GM23338 (cell line): ENCODE measurements at regions not wholly inside any gene's neighbourhood (a gene's known extent, or its start where the extent isn't known, plus 50 kb on each side); places are given as distances from the start of the nearest gene placed in this dataset.
A peak's percentile ranks its signal among the peaks of the same experiment; 100 is the strongest.
"Not testable (repeated sequence)": the region's sequence is repeated elsewhere in the genome, so short reads cannot be mapped to it uniquely, and the experiment has no call there.

ENCODE experiments used
- ATAC-seq: fragments of 200-7000 bp; cut with Tn5 transposase; 3 replicates; pipeline ENCODE4 v1.9.1; 2020
- DNase-seq: peaks from one replicate; pipeline ENCODE4 v3.0.0-alpha.2; 2015; ENCODE audit warnings: low spot score
- H2AFZ ChIP-seq: fragments of 200-600 bp; sonication (generic); 2 replicates; pipeline ENCODE4 v1.8.0; 2016; ENCODE audit warnings: antibody characterized with exemption, mild to moderate bottlenecking, moderate library complexity
- H3F3A ChIP-seq: fragments of 200-600 bp; sonication (generic); replicated peaks from 2 replicates; pipeline ENCODE4 v1.8.0; 2017; ENCODE audit warnings: antibody characterized with exemption, mixed run types, low read depth
- H3K27ac ChIP-seq: fragments of 200-600 bp; sonication (generic); 2 replicates; pipeline ENCODE4 v1.6.1; 2016; ENCODE audit warnings: low read depth
- H3K27me3 ChIP-seq: fragments of 200-600 bp; sonication (generic); 2 replicates; pipeline ENCODE4 v1.8.0; 2016; ENCODE audit warnings: mild to moderate bottlenecking, mixed run types, moderate library complexity; ENCODE audit not compliant: insufficient read depth
- H3K36me3 ChIP-seq: fragments of 200-600 bp; sonication (generic); 2 replicates; pipeline ENCODE4 v1.8.0; 2016; ENCODE audit warnings: mild to moderate bottlenecking; ENCODE audit not compliant: insufficient read depth
- H3K4me1 ChIP-seq: fragments of 200-600 bp; sonication (generic); 2 replicates; pipeline ENCODE4 v1.8.0; 2016; ENCODE audit warnings: mild to moderate bottlenecking, moderate library complexity; ENCODE audit not compliant: insufficient read depth
- H3K4me2 ChIP-seq: fragments of 200-600 bp; sonication (generic); 2 replicates; pipeline ENCODE4 v1.7.1; 2017; ENCODE audit warnings: mixed run types
- H3K4me3 ChIP-seq: fragments of 200-600 bp; sonication (generic); 2 replicates; pipeline ENCODE4 v1.6.1; 2016; ENCODE audit warnings: mixed run types
- H3K79me2 ChIP-seq: fragments of 200-600 bp; sonication (generic); replicated peaks from 2 replicates; pipeline ENCODE4 v1.8.0; 2017; ENCODE audit warnings: mild to moderate bottlenecking; ENCODE audit not compliant: insufficient read depth
- H3K9me2 ChIP-seq: fragments of 200-600 bp; sonication (generic); 2 replicates; pipeline ENCODE4 v1.8.0; 2017; ENCODE audit not compliant: insufficient read depth
- H4K20me1 ChIP-seq: fragments of 200-600 bp; sonication (generic); replicated peaks from 2 replicates; pipeline ENCODE4 v1.8.0; 2017; ENCODE audit warnings: mild to moderate bottlenecking; ENCODE audit not compliant: insufficient read depth
- H3K27ac Mint-ChIP-seq: 2 replicates; pipeline ENCODE4 v1.8.0; 2020; ENCODE audit warnings: inconsistent platforms, mild to moderate bottlenecking, moderate library complexity, mixed read lengths
- H3K27me3 Mint-ChIP-seq: 3 replicates; pipeline ENCODE4 v1.8.0; 2022; ENCODE audit warnings: low read depth, mild to moderate bottlenecking, moderate library complexity, mixed read lengths, inconsistent platforms; ENCODE audit not compliant: insufficient read depth, poor library complexity
- H3K36me3 Mint-ChIP-seq: 3 replicates; pipeline ENCODE4 v1.8.0; 2021; ENCODE audit warnings: low read depth, mild to moderate bottlenecking, inconsistent platforms, moderate library complexity, mixed read lengths
- H3K4me1 Mint-ChIP-seq: 3 replicates; pipeline ENCODE4 v1.8.0; 2020; ENCODE audit warnings: mild to moderate bottlenecking, inconsistent platforms, mixed read lengths
- H3K4me3 Mint-ChIP-seq: 3 replicates; pipeline ENCODE4 v1.8.0; 2021; ENCODE audit warnings: moderate library complexity, mild to moderate bottlenecking, inconsistent platforms, mixed read lengths
- H3K9me3 Mint-ChIP-seq: 3 replicates; pipeline ENCODE4 v1.8.0; 2020; ENCODE audit warnings: moderate library complexity, mild to moderate bottlenecking, inconsistent platforms, mixed read lengths

DNA sequence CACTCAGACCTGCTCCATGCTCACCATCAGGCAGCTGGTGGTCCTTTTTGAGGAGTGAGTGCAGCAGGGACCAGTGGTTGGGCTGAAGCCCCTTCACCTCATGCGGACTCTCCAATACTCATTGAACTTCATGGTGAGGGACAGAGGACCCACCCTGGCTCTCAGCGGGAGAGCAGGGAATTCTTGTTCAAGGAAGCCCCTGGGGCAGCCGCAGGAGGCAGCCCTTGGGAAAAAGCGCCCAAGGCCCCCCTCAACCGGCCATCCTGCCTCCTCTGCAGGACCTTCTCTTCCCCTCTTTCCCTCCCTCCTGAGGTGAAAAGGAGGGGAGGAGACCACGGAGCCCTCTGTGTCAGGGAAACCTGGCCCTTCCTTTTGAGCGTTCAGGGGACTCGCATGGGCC is 4510.9 kb upstream of the OR11H1 start:
- not testable (repeated sequence) for H3K4me2 ChIP-seq, H3K9me3 Mint-ChIP-seq, H3K27ac Mint-ChIP-seq, H2AFZ ChIP-seq, H3K36me3 Mint-ChIP-seq, H3F3A ChIP-seq, DNase-seq, H3K4me3 ChIP-seq, H3K36me3 ChIP-seq, H3K4me3 Mint-ChIP-seq, H3K27ac ChIP-seq, H3K79me2 ChIP-seq, H3K27me3 ChIP-seq, H3K9me2 ChIP-seq, H3K4me1 Mint-ChIP-seq, H3K27me3 Mint-ChIP-seq, ATAC-seq, H3K4me1 ChIP-seq, H4K20me1 ChIP-seq

DNA sequence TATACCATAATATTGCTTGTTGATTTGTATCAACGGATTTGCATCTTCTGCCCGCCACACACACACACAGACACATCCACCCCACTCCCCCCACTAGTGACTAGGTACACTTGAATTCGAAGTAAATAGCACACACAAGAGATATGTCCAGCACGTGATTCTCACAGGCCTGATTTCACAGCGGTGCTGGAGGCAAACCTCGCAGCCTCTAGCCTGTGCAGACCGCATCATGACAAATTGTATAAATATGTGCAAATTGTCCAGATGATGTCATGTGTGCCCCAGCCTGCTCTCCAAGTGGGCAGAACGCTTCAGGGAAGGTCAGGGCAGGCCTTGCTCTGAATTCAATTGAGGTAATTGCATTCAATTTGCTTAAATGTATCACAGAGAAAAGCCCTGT is 4507.5 kb upstream of the OR11H1 start:
- not testable (repeated sequence) for H3K36me3 ChIP-seq, H4K20me1 ChIP-seq, H3K4me3 ChIP-seq, DNase-seq, H2AFZ ChIP-seq, H3K4me2 ChIP-seq, H3K79me2 ChIP-seq, H3K4me3 Mint-ChIP-seq, H3K9me2 ChIP-seq, H3K27ac Mint-ChIP-seq, H3F3A ChIP-seq, ATAC-seq, H3K4me1 ChIP-seq, H3K27me3 Mint-ChIP-seq, H3K27ac ChIP-seq, H3K27me3 ChIP-seq, H3K36me3 Mint-ChIP-seq, H3K4me1 Mint-ChIP-seq
- H3K9me3 Mint-ChIP-seq = peaks cover 32% of the 10 kb centered on the region

DNA sequence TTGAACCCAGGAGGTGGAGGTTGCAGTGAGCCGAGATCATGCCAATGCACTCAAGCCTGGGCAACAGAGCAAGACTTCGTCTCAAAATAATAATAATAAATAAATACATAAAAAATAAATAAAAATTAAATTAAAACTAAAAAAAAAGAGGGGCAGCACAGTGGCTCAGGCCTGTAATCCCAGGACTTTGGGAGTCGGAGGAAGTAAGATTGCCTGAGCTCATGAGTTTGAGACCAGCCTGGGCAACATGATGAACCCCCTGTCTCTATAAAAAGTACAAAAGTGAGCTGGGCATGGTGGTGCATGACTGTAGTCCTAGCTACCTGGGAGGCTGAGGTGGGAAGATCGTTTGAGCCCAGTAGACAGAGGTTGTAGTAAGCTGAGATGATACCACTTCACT is 4501.5 kb upstream of the OR11H1 start:
- H3K27ac ChIP-seq, ATAC-seq, H3K4me3 Mint-ChIP-seq, H3K4me3 ChIP-seq, H3K4me1 ChIP-seq, H3F3A ChIP-seq, H4K20me1 ChIP-seq, H2AFZ ChIP-seq, H3K9me2 ChIP-seq, H3K79me2 ChIP-seq, H3K4me1 Mint-ChIP-seq, H3K27ac Mint-ChIP-seq, H3K4me2 ChIP-seq, H3K27me3 ChIP-seq, DNase-seq: not testable (repeated sequence)
- Mint-ChIP-seq H3K9me3 (peaks cover 84% of the 10 kb centered on the region), H3K27me3 (peaks cover 19% of the 10 kb centered on the region), H3K36me3 (peaks cover 52% of the 10 kb centered on the region)
- H3K36me3 ChIP-seq = peaks cover 13% of the 10 kb centered on the region

DNA sequence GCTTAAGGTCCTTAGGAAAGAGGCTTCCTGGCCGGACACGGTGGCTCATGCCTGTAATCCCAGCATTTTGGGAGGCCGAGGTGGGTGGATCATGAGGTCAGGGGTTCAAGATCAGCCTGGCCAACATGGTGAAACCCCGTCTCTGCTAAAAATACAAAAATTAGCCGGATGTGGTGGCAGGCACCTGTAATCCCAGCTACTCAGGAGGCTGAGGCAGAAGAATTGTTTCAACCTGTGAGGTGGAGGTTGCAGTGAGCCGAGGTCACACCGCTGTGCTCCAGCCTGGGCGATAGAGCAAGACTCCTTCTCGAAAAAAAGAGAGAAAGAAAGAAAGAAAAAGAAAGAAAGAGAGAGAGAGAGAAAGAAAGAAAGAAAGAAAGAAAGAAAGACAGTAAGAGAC is 4500.9 kb upstream of the OR11H1 start:
- H3K27ac Mint-ChIP-seq, H3K4me1 ChIP-seq, H3K4me1 Mint-ChIP-seq, H3K27ac ChIP-seq, H3F3A ChIP-seq, H3K27me3 ChIP-seq, H3K4me3 Mint-ChIP-seq, H3K9me2 ChIP-seq, H4K20me1 ChIP-seq, H3K4me2 ChIP-seq, H2AFZ ChIP-seq, DNase-seq, H3K79me2 ChIP-seq, ATAC-seq: not testable (repeated sequence)
- Mint-ChIP-seq H3K9me3 (peaks cover 90% of the 10 kb centered on the region), H3K27me3 (peaks cover 22% of the 10 kb centered on the region), H3K36me3 (peaks cover 57% of the 10 kb centered on the region)
- H3K36me3 ChIP-seq = peaks cover 13% of the 10 kb centered on the region
- peak overlapping the region; percentile 13; the same call in 1 of the 2 replicates for H3K4me3 ChIP-seq

DNA sequence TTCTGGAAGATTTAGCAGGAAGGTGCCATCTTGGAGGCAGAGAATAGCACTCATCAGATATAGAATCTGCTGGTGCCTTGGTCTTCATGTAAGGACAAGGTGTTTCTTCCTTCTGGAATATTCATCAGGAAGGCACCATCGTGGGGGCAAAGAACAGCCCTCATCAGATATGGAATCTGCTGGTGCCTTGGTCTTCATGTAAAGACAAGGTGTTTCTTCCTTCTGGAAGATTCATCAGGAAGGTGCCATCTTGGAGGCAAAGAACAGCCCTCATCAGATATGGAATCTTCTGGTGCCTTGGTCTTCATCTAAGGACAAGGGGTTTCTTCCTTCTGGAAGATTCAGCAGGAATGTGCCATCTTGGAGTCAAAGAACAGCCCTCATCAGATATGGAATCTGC is 4500.5 kb upstream of the OR11H1 start:
- H3K4me2 ChIP-seq, H3K9me2 ChIP-seq, H3F3A ChIP-seq, DNase-seq, H3K4me1 ChIP-seq, H3K79me2 ChIP-seq, H3K27ac Mint-ChIP-seq, H3K27ac ChIP-seq, H3K4me1 Mint-ChIP-seq, H4K20me1 ChIP-seq, H3K27me3 ChIP-seq, H3K4me3 Mint-ChIP-seq, ATAC-seq, H2AFZ ChIP-seq: not testable (repeated sequence)
- Mint-ChIP-seq H3K9me3 (peaks cover 91% of the 10 kb centered on the region), H3K36me3 (peaks cover 60% of the 10 kb centered on the region), H3K27me3 (peaks cover 27% of the 10 kb centered on the region)
- H3K4me3 ChIP-seq = peak overlapping the region; percentile 13; the same call in 1 of the 2 replicates
- H3K36me3 ChIP-seq = peaks cover 13% of the 10 kb centered on the region

DNA sequence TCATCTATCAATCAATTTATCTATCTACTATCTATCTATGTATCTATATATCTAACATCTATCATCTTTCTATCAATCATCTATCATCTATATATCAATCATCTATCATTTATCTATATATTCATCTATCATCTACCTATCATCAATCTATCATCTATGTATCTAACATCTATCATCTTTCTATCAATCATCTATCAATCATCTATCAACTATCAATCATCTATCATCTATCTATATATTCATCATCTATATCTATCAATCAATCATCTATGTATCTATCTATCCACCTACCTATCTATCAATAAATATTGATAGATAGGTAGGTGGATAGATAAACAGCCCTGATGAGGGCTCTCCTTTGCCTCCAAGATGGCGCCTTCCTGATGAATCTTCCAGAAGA is 4499.8 kb upstream of the OR11H1 start:
- not testable (repeated sequence) for H3K4me3 ChIP-seq, H3K79me2 ChIP-seq, H3K9me2 ChIP-seq, H3K27ac Mint-ChIP-seq, H4K20me1 ChIP-seq, DNase-seq, H3K27ac ChIP-seq, ATAC-seq, H2AFZ ChIP-seq, H3K4me1 Mint-ChIP-seq, H3K4me3 Mint-ChIP-seq, H3K4me2 ChIP-seq, H3K27me3 ChIP-seq, H3K4me1 ChIP-seq, H3F3A ChIP-seq
- peaks cover 91% of the 10 kb centered on the region for H3K9me3 Mint-ChIP-seq
- peaks cover 33% of the 10 kb centered on the region for H3K27me3 Mint-ChIP-seq
- H3K36me3 ChIP-seq = peaks cover 13% of the 10 kb centered on the region
- peaks cover 67% of the 10 kb centered on the region for H3K36me3 Mint-ChIP-seq

DNA sequence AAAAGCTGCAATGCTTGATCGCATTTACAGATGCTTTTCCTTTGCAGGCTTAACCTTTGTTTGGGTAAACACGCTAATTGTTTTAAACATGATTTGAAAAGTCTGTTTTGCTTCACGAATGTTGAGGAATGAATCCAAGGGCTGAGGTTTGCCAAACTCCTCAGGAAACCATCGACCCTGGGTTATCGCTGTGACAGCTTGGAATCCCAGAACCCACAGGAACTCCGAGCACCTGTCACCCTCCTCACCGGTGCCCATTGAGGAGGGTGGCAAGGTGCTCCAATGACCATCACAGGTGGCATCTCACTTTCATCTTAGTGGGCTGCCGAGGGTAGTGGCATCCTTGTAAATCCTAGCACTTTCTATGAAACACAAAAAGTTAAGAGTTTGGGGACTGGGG is 4498.5 kb upstream of the OR11H1 start:
- H3F3A ChIP-seq, H3K9me2 ChIP-seq, DNase-seq, H3K4me1 Mint-ChIP-seq, H3K27ac ChIP-seq, H2AFZ ChIP-seq, ATAC-seq, H3K4me3 ChIP-seq, H3K4me2 ChIP-seq, H3K27me3 ChIP-seq, H3K79me2 ChIP-seq, H4K20me1 ChIP-seq, H3K4me3 Mint-ChIP-seq, H3K4me1 ChIP-seq, H3K27ac Mint-ChIP-seq: not testable (repeated sequence)
- peaks cover 76% of the 10 kb centered on the region for H3K36me3 Mint-ChIP-seq
- peaks cover 97% of the 10 kb centered on the region for H3K9me3 Mint-ChIP-seq
- peaks cover 37% of the 10 kb centered on the region for H3K27me3 Mint-ChIP-seq
- peaks cover 13% of the 10 kb centered on the region for H3K36me3 ChIP-seq
